ENCODE measurements at regions not wholly inside any gene's neighbourhood (a gene's known extent, or its start where the extent isn't known, plus 50 kb on each side); places are given as distances from the start of the nearest gene placed in this dataset.
"Not testable (repeated sequence)": the region's sequence is repeated elsewhere in the genome, so short reads cannot be mapped to it uniquely, and the experiment has no call there.

GRCh38 chr22:23437779-23438178 lies 142.3 kb downstream of the IGLL1 start:
- H3K9me3 Mint-ChIP-seq: peaks cover 45% of the 10 kb centered on the region
- peaks cover 48% of the 10 kb centered on the region for H3K4me1 Mint-ChIP-seq
- no peak overlapping the region for H3K4me3 Mint-ChIP-seq
- H3K36me3 Mint-ChIP-seq (ENCODE audit: low read depth): peaks cover 45% of the 10 kb centered on the region
- H3K27ac Mint-ChIP-seq: no peak overlapping the region
- DNase-seq: no peak
- no peaks in the 10 kb centered on the region for H3K27me3 Mint-ChIP-seq (ENCODE audit: low read depth, poor library complexity)
- TF ChIP-seq CTCF (IDR thresholded peaks at IDR 0.05): no peak

GRCh38 chr22:23437107-23437395 lies 143.0 kb downstream of the IGLL1 start:
- DNase-seq; H3K27me3 Mint-ChIP-seq (ENCODE audit: low read depth, poor library complexity); H3K27ac Mint-ChIP-seq; H3K4me3 Mint-ChIP-seq: not testable (repeated sequence)
- Mint-ChIP-seq H3K36me3 (ENCODE audit: low read depth) (peaks cover 37% of the 10 kb centered on the region), H3K4me1 (peaks cover 56% of the 10 kb centered on the region), H3K9me3 (peaks cover 38% of the 10 kb centered on the region)

GRCh38 chr22:23436354-23437106 lies 143.6 kb downstream of the IGLL1 start:
- H3K4me1 Mint-ChIP-seq: peaks cover 61% of the 10 kb centered on the region
- H3K27ac Mint-ChIP-seq: peak overlapping the region; percentile 72
- peak overlapping the region; percentile 28 for H3K4me3 Mint-ChIP-seq
- DNase-seq; H3K27me3 Mint-ChIP-seq (ENCODE audit: low read depth, poor library complexity): not testable (repeated sequence)
- peaks cover 34% of the 10 kb centered on the region for H3K9me3 Mint-ChIP-seq
- H3K36me3 Mint-ChIP-seq (ENCODE audit: low read depth): peaks cover 35% of the 10 kb centered on the region

- Mint-ChIP-seq H3K4me3 (peak overlapping the region; percentile 15), H3K4me1 (peaks cover 74% of the 10 kb centered on the region), H3K9me3 (peaks cover 41% of the 10 kb centered on the region), H3K36me3 (ENCODE audit: low read depth) (peaks cover 40% of the 10 kb centered on the region)
- H3K27me3 Mint-ChIP-seq (ENCODE audit: low read depth, poor library complexity); DNase-seq; H3K27ac Mint-ChIP-seq: not testable (repeated sequence)
Measured at GRCh38 chr22:23435186-23435585, 144.9 kb downstream of the IGLL1 start.

- Mint-ChIP-seq H3K4me3 (peak overlapping the region; percentile 72), H3K4me1 (peaks cover 74% of the 10 kb centered on the region)
Measured at GRCh38 chr22:23434198-23434830, 145.8 kb downstream of the IGLL1 start.

GRCh38 chr22:23433127-23434005 lies 146.7 kb downstream of the IGLL1 start:
- Mint-ChIP-seq H3K27ac (peak overlapping the region; percentile 95), H3K9me3 (peaks cover 37% of the 10 kb centered on the region), H3K4me3 (peak overlapping the region; percentile 72), H3K36me3 (ENCODE audit: low read depth) (peaks cover 36% of the 10 kb centered on the region), H3K4me1 (peaks cover 69% of the 10 kb centered on the region)
- peak; percentile 57 for DNase-seq
- peak; percentile 36 for TF ChIP-seq CTCF (IDR thresholded peaks at IDR 0.05)
- H3K27me3 Mint-ChIP-seq (ENCODE audit: low read depth, poor library complexity): not testable (repeated sequence)

More at GRCh38 chr22:23434198-23434830, 145.8 kb downstream of the IGLL1 start:
- not testable (repeated sequence) for H3K27me3 Mint-ChIP-seq (ENCODE audit: low read depth, poor library complexity); H3K27ac Mint-ChIP-seq; DNase-seq
- H3K36me3 Mint-ChIP-seq (ENCODE audit: low read depth): peaks cover 44% of the 10 kb centered on the region
- H3K9me3 Mint-ChIP-seq: peaks cover 44% of the 10 kb centered on the region

- Mint-ChIP-seq H3K36me3 (ENCODE audit: low read depth) (peaks cover 36% of the 10 kb centered on the region), H3K4me1 (peaks cover 62% of the 10 kb centered on the region), H3K4me3 (peak overlapping the region; percentile 72), H3K9me3 (peaks cover 37% of the 10 kb centered on the region), H3K27ac (peak overlapping the region; percentile 95)
- not testable (repeated sequence) for H3K27me3 Mint-ChIP-seq (ENCODE audit: low read depth, poor library complexity)
- peak; percentile 74 for DNase-seq
Measured at GRCh38 chr22:23432719-23433118, 147.4 kb downstream of the IGLL1 start.
